NCI-H774 (cell line): ENCODE measurements at regions not wholly inside any gene's neighbourhood (a gene's known extent, or its start where the extent isn't known, plus 50 kb on each side); places are given as distances from the start of the nearest gene placed in this dataset.

Experiments used
- DNase-seq: peaks from one replicate; lab custom pipeline; 2025; lab: John Stamatoyannopoulos, UW

DNA sequence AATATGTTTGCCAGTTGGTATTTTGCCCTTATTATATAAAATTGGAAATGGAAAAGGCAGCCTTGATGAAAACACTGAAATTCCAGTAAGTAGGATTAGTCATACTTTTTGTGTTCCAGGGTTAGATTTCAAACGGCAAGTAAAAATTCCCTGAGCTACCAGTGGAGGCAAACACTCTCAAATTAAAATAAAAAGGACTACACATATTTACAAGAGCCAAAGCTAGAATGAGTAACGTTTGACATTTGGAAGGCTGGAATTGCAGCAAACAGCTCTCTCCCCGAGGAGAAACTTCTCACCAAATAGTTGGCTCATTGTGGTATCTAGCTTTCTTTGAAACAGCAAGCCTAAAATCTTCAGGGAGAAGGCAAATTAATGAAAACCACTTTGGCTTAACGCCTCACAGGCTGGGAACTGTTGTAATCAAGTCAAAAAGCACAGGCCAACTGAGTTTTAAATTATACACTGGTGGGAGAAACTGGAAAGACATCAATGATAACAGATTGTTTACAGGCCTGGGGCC, 288.4 kb downstream of the SNX13 start:
- DNase-seq, result no peak

DNA sequence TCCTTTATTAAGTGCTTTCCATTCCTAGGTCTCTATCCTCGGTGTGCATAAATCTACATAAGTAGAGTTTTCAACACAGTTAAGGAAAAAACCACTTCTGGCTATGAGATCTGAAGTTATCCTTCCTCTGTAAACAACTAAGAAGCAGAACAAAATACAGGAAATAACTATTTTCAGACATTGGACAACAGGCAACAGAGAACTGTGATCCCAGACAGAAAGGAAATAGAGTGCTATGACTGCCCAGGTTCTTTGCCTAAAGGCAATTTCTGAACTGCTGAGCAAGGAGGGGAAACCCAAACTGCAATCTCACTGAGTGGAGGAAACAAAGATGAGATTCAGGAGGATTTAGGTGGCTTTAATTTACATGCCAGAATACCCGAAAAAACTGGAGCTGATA, 285.4 kb downstream of the SNX13 start:
- DNase-seq, result no peak

DNA sequence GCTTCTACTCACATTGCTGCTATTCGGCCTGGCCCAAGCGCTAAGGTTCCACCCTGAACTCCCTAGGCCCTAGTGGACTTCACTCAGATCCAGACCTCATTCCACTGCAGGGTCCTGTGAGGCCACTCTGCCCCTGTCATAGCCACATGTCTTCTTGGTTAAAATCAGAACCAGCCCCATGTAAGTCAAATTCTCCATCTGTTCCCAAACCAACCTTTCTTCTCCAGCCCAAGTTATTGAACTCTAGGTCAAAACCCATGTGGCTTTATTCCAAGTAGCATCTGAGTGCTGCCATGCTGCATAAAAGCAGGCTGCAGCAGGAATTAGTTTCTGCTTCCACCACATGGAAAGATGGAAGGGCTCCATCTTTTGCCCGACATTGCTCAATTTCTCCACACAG, 281.2 kb downstream of the SNX13 start:
- DNase-seq, result no peak

DNA sequence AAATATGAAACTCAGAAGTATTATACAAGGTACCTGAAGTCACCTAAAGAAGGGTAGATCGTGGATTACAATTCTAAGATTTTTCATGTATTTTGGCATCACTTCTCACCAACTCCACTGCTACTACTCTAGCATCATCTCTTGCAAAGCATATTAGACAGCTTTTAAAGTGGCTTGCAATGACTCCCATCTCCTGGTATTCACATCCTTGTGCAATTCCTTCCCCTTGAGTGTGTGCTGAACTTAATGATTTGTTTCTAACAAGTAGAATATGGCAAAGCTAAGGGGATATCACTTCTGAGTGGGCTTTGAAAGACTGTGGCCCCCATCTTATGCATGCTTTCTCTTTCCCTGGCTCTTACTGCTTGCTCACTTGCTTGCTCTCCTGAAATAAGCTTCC, 280.2 kb downstream of the SNX13 start:
- DNase-seq, result no peak

DNA sequence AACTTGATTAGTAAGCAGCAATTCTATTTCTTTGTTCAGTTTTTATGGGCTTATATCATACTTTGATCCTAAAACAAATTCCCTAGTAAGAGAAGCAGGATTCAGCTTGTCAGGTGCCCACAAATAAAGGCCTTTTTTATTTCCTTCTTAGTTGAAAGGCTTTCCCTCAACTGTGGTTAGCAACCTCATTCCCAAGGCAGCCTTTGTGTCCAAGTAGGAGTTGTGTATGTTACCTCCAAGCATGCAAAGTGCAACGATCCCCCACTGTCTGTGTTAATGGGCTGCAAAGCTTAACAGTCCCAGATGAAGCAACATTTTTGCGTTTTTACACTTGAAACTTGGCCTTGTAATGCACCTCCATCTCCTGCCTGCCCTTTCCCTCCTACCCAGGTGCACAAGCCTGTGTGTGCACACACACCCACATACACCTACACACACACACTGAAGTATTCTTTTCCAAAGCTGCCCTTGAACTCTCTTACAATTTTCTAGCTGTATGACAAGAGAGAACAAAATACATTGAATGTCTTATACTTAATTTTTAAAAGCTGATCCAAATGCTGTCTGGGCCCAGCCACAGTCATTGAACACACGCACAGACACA, 278.2 kb downstream of the SNX13 start:
- DNase-seq, result no peak

DNA sequence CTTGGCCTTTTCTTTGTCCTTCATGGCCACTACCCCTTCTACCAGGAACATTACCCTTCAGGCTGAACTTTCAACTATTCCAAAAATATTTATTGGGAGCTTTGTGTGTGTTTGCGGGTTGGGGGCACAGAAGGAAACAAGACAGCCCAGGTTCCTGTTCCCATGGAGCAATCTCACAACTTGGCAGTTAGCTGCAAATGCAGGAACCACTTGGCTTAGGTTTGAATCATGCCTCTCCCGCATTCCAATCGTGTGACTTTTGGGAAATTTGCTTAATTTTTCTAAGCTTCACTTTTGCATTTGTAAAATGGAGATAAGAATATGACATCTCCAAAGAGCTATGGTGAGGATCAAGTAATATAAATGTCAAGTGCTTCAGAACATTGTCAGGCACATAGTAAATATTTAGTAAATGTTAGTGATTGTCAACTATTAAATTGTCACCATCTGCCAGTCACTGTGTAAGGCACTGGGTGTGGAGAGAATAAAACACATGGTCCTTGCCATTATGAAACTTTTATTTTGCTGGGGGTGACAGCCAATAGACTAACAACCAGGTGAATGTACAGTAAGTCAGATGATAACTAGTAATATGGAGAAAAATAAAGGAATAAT, 277.1 kb downstream of the SNX13 start:
- no peak for DNase-seq

DNA sequence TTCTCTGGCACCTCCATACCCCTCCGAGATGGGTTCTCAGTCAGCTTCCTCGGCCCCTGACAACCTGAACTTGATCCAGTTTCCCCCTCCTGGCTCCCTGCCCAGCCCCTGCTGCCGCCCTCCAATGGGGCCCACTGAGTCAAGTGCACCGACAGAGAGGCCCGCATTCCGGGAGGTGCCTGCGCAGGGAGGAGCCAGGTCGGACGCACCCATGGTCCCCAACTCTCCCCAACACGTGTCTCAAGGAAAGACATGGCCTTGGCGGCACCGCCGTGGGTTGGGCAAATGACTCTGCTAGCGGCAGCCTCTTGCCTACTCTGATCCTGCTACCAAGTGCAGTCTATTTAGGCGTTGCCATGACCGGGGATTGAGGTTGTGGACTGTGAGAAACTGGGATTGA, 275.3 kb downstream of the SNX13 start:
- DNase-seq, result no peak

DNA sequence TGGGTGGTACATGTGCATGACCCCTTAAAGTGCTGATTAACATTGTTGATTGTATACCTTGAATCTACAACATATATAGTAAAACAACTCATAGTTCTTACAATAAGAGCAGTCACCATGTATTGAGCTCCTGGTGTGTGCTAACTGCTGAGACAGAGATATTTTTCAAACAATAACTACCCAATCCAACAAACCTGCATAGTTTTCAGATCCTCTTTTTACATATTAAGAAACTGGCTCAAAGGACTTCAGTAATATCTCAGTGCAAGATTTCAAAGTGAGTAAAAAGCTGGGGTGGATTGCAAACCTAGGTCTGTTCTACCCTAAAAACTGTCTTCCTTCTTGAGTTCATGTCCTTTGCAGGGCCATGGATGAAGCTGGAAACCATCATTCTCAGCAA, 272.2 kb downstream of the SNX13 start:
- DNase-seq, result no peak

DNA sequence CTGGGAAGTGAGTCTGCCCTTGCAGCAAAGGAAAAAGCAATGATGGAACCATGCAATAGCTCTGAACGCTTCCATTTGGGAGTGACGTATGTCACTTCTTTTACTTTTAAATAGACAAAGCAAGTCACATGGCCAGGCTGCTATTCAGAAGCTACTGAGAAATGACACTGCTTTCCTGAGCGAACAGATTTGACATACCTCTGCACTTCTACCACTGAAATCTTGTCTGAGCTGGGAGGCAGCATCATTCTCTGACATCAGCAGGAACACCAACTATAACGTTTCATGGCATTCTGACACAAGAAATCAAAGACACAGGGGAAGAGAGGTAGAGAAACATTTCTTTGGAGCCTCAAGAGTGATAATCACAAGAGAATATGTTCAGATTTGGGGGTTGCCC, 271.1 kb downstream of the SNX13 start:
- DNase-seq, result no peak

DNA sequence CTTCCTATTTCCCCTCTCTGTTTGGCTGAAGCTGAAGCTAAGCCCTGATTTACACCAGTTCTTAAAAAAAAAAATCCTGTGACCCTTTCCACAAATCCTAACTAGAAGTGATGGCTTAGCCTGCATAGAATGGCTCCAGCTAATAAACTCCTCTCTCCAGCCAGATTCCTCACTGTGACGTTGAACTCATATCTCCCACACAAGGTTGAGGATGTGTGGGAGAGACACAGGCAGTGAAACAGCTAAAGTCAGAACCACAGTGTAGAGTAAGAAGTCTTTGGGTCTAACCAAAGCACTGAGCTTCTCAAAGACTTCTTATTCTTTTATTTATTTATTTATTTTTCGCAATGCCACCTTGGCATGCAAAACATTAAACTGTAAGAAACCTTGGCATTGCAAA, 268.3 kb downstream of the SNX13 start:
- DNase-seq, result no peak

DNA sequence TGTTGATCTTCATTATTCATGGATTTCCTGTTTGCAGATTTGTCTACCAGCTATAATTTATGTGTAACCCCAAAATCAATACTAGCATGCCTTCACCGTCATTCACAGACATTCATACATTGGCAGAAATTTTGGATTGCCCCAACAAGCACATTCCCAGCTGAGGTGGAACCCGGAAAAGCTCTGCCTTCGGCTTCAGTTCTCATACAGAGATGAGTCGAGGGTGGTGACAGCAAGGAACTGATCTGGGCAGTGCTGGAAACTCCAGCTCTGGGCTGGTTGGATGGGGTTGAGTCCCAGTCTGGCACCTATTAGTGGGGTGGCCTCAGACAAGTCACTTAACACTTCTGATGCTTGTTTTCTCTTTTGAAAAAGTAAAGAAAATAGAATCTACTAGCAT, 267.5 kb downstream of the SNX13 start:
- DNase-seq, result no peak

DNA sequence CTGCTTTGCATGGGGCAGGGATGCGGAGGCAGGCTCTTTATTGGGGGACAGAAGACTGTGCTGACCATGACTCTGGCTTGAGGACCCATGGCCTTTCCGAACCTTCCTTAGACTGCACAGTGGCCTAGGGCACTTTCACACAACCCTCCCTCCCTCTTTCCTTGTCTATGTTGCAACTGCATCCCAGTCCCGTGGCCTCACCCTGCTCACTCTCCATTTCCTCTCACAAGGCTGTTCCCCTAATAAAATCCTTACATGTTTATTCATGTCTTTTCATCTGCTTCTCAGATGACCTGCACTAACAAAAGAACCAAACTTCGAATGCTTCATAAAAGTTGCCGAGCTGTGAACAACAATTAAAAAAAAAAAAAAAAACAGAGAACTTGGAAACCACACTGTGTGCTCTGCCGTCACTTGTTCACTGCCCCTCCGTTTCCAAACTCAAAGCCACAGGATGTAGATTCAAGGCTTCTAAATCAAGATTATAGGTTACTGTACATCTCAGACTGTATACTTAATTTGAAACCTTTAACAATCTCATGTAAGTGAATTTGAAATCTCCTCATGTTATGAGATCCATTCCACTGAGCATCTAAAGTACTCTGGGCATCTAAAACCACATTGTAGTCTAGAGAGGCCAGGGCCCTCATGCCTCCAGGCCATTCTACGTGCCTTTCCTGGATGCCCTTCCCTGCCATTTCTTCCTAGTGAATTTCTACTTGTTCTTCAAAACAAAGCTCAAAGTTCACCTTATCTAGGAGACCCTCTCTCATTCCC, 265.9 kb downstream of the SNX13 start:
- no peak for DNase-seq

DNA sequence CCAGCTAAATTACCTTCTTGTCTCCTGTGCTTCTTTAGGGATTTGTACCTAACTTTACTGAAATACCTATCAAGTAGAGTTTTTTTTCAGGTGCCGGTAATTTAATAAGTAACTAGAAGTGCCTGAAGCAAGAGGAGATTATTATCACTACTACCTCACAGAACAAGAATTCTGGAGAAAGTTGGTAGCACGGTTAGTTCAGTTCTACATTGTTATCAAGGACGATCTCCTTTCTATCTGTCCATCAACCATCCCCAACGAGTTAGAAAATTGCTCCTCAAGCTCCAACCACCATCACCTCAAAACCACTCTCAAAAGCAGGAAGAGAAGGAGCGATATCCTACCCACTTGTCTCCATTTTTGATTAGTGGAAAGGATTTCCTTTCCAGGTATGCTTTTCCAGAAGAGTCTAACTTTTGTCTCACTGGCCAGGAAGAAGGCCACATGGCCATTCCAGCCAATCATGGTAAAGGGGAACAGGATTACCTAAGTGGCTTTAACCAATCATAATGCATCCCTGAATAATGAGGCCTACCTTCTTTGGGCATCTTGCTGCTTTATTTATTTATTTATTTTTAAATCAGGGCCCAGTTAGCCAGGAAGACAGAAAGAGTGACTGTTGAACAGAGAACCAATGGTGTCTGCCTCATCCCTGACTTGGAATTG, 265.2 kb downstream of the SNX13 start:
- DNase-seq, result no peak

DNA sequence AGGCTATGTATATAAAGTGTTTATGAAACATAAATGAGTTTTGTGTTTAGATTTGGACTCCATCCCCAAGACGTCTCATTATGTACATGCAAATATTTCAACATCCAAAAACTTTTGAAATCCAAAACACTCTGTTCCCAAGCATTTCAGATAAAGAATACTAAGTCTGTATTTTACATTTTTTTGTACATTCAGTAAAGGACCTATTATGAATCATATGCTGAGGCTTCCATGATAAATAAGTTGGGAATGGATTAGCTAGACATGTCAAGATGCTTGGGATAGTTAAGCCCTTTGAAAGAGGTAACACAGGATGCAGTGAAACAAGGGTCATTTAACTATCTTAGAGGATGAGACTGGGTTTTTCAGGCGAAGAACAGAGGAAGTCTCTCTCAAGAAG, 262.9 kb downstream of the SNX13 start:
- DNase-seq, result no peak

DNA sequence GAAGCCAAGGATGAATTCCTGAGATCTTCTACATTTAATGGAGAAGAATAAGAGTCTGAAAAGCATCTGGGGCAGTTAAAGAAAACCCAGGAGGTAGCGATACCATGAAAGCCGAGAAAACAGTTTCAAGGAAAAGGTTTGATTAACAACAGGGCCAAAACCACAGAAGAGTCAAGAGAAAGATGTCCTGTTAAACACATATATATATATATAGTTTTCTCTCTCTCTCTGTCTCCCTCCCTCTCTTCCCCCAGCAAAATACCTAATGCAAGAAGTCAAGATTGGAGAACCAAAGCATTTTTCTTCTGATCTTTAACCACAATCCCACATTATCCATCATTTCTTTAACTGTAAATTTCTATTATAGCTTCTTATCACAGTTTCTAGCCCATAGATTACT, 261.4 kb downstream of the SNX13 start:
- DNase-seq, result no peak

DNA sequence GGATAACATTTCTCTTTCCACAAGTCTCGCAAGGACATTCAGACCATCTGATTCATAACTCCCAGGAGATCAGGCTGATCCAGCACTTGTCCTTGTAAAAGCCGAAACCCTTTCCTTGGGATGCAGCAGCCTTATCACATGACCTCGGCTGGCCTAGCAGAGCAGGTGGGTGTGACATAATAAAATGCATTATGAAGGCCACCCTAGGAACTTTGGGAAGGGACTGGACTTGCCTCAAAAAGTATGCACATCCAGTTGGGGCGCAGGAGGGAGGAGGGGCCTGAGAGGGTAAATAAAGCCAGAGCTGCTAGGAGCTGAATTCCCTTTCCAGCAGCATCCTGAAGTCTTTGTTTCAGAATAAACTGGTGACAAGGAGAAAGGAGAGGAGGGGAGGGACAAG, 260.8 kb downstream of the SNX13 start:
- DNase-seq, result no peak

DNA sequence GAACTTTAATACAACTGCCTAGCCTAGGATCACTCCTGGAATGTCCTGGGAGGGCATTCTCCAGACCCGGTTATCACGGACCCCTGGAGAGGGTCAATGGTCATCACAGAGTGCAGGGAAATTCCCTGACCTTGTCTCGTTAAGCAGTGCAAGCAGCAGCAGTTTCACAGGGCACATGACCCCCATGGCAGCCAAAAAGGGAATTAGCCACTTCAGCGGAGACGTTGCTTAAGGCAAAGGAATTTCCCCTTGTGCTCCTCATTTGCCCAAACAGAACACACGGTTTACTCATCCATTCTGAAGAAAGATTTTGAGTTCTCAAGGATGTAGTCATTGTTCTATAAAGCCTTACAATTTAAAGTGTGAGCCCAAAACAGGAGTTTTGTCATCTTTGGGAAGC, 260.3 kb downstream of the SNX13 start:
- no peak for DNase-seq

DNA sequence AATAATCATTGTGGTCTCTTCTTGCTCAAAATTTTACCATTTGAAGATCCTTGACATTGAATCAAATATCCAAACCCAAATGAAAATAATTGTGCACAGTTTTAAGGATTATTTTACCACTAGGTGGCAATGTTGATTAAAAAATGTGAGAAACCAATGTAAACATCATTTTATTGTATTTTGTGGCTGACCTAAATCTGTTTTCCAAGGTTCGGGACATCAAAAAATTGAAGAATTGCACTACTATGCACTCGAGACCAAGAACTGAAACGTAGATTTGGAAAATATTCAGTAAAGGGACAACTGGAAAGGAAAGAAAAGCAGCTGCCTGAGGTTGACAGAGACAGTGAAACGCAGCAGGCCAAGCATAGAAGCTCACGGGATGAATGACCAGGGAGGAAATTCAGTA, 259.3 kb downstream of the SNX13 start:
- no peak for DNase-seq

DNA sequence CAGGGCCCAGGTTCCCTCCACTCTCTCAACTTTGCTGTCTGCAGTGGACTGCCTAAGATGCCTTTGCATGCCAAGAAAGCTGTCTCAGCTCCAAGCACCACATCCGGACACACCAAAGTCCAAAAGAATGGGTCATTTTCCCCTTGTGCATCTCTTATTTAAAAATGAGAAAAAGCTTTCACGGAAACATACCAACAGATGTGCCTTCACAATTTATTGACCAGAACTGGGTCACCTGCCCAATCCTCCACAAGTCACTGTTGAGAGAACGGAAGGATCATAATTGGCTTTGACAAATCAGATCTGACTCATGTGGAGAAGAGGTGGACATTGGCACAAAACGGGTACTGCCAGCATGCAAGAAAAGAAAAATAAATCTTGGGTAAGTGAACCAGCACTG, 258.3 kb downstream of the SNX13 start:
- DNase-seq, result no peak

DNA sequence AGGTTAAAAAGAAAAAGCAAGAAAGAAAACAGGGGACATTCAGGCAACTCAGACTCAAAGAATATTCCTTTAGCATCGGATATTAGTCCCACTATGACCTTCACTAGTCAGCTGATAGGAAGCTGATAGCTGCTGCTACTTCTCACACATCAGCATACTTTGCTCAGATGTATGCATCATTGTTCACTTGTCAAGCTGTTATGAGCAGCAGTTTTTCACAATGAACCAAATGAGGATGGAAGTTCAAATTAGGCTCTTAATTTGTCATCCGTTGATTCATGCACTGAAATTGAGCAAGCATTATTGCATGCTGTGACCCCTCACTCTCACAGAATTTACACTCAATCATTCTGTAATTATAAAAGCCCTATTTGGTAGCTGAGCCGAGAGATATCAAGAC, 257.7 kb downstream of the SNX13 start:
- no peak for DNase-seq

DNA sequence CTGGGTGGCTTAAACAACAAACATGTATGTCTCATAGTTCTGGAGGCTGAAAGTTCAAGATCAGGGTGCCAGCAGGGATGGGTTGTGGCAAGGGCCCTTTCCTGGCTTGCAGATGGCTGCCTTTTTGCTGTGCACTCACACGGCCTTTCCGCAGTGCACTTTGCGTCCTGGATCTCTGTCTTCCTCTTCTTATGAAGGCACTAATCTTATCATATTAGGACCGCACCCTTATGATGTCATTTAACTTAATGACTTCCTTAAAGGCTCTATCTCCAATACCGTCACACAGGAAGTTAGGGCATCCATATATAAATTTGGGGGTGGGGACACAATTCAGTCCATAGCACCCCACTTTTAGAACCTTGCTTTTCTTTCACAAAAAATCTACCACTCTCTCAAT, 255.2 kb downstream of the SNX13 start:
- no peak for DNase-seq

DNA sequence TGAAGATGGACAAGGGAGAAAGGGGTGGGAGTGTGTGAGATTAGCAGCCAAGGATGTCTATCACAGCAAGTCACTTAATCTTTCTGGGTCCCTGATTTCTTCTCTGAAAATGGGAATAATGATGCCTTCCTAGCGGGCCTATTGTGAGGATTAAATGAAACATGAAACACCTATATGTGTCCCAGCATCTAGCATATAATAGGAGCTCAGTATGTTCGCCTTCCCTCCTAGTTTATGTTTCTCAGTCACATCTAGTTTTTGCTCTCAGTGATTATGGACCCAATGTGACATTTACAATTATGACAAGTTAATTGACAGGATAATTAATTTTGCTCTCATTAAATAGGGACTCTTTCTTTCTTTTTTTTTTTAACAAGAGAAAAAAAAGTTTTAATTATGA, 252.9 kb downstream of the SNX13 start:
- no peak for DNase-seq

DNA sequence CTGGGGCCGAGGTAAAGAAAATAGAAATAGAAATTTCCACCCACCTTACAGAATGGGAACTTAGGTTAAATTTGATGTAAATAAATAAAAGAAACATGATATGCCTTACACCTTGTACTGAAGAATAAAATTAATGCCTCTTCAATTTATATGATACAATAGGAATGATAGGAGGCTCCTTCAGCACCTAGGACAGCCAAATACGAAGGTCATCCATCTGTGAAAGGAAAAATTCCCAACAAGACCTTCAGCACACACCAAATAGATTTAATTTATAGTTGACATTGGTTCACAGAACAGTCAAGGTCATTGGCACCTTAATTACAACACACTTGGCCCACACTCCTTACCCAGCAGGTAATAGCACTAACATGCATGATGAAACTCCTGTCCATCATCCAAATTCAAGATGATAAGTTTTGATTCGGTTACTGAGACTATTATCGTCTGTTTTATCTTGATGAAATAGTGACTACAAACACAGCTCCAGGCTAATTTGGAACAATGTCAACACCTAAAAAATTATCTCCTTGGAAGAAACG, 250.9 kb downstream of the SNX13 start:
- no peak for DNase-seq
